ENCODE measurements at regions not wholly inside any gene's neighbourhood (a gene's known extent, or its start where the extent isn't known, plus 50 kb on each side); places are given as distances from the start of the nearest gene placed in this dataset.

GRCh38 chr1:21351901-21352300 lies 61.6 kb upstream of the ECE1 start:
- no peak overlapping the region for H3K4me3 ChIP-seq
- H3K27me3 ChIP-seq = no peaks in the 10 kb centered on the region
- TF ChIP-seq CTCF (IDR thresholded peaks at IDR 0.05) = no peak
- DNase-seq (ENCODE audit: low spot score) = no peak
- H3K9me3 ChIP-seq = no peaks in the 10 kb centered on the region
- peaks cover 0 to 10% of the 10 kb centered on the region in 2 donors for H3K4me1 ChIP-seq
- H3K36me3 ChIP-seq = no peaks in the 10 kb centered on the region
- no peak overlapping the region for H3K27ac ChIP-seq

GRCh38 chr1:21350202-21350885 lies 60.1 kb upstream of the ECE1 start:
- Histone ChIP-seq H3K4me3 (no peak overlapping the region), H3K27ac (no peak overlapping the region)
- no peak for DNase-seq (ENCODE audit: low spot score)

GRCh38 chr1:21349693-21350092 lies 59.4 kb upstream of the ECE1 start:
- Histone ChIP-seq H3K36me3 (no peaks in the 10 kb centered on the region), H3K9me3 (no peaks in the 10 kb centered on the region), H3K4me3 (no peak overlapping the region), H3K27me3 (no peaks in the 10 kb centered on the region), H3K4me1 (peaks cover 0 to 14% of the 10 kb centered on the region in 2 donors), H3K27ac (no peak overlapping the region)
- TF ChIP-seq CTCF (IDR thresholded peaks at IDR 0.05) = no peak
- no peak for DNase-seq (ENCODE audit: low spot score)

More at GRCh38 chr1:21350202-21350885, 60.1 kb upstream of the ECE1 start:
- H3K4me1 ChIP-seq = peaks cover 0 to 14% of the 10 kb centered on the region in 2 donors
- TF ChIP-seq CTCF (IDR thresholded peaks at IDR 0.05) = no peak
- H3K9me3 ChIP-seq = no peaks in the 10 kb centered on the region
- no peaks in the 10 kb centered on the region for H3K36me3 ChIP-seq
- H3K27me3 ChIP-seq = no peaks in the 10 kb centered on the region

GRCh38 chr1:21347072-21347581 lies 56.9 kb upstream of the ECE1 start:
- no peak for DNase-seq (ENCODE audit: low spot score)
- Histone ChIP-seq H3K9me3 (no peaks in the 10 kb centered on the region), H3K4me1 (peaks cover 0 to 38% of the 10 kb centered on the region in 2 donors), H3K4me3 (no peak overlapping the region), H3K27ac (no peak overlapping the region), H3K27me3 (no peaks in the 10 kb centered on the region), H3K36me3 (no peaks in the 10 kb centered on the region)
- TF ChIP-seq CTCF (IDR thresholded peaks at IDR 0.05) = no peak

GRCh38 chr1:21346365-21347071 lies 56.3 kb upstream of the ECE1 start:
- H3K4me3 ChIP-seq = peak overlapping the region; percentile 71 to 89
- H3K27ac ChIP-seq = no peak overlapping the region
- peaks cover 0 to 44% of the 10 kb centered on the region in 2 donors for H3K4me1 ChIP-seq

More at GRCh38 chr1:21346365-21347071, 56.3 kb upstream of the ECE1 start:
- TF ChIP-seq CTCF (IDR thresholded peaks at IDR 0.05) = no peak
- H3K27me3 ChIP-seq = no peaks in the 10 kb centered on the region
- DNase-seq (ENCODE audit: low spot score) = no peak
- no peaks in the 10 kb centered on the region for H3K36me3 ChIP-seq
- H3K9me3 ChIP-seq = no peaks in the 10 kb centered on the region
